ENCODE measurements at regions not wholly inside any gene's neighbourhood (a gene's known extent, or its start where the extent isn't known, plus 50 kb on each side); places are given as distances from the start of the nearest gene placed in this dataset.

DNA sequence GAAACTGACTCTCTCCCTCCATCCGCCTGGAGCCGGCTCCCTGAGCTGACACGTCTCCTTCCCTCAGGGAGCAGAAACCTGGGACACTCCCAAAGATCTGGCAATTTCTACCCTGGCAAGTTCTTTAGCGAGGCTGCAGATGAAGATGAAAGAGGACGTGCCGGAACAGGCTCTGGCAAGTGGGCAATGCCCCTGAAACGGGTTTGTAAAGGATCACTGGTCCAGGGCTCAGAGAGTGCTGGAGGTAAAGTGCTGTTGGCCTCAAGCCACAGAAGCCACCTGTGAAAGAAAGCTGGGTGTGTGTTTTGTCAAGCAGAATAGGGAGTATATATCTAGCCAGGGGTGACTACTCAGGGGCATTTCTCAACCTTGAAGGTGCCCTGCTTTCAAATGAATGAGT lies 131.4 kb upstream of the ATP6AP2 start:
- TF ChIP-seq CTCF (IDR thresholded peaks at IDR 0.05; ENCODE audit: insufficient read depth, low read length, severe bottlenecking): no peak
- no peak overlapping the region for H3K4me3 ChIP-seq (ENCODE audit: low read depth, low read length)
- FAIRE-seq: no peak
- H3K27me3 ChIP-seq (ENCODE audit: control insufficient read depth, insufficient read depth, low read length): no peaks in the 10 kb centered on the region
- no peaks in the 10 kb centered on the region for H3K36me3 ChIP-seq (ENCODE audit: control insufficient read depth, insufficient read depth, low read length)
- DNase-seq (ENCODE audit: low read depth): peak; percentile 80

- Histone ChIP-seq H3K4me3 (ENCODE audit: low read depth, low read length) (no peak overlapping the region), H3K36me3 (ENCODE audit: control insufficient read depth, insufficient read depth, low read length) (no peaks in the 10 kb centered on the region), H3K27me3 (ENCODE audit: control insufficient read depth, insufficient read depth, low read length) (no peaks in the 10 kb centered on the region)
- no peak for TF ChIP-seq CTCF (IDR thresholded peaks at IDR 0.05; ENCODE audit: insufficient read depth, low read length, severe bottlenecking)
- no peak for FAIRE-seq
- no peak for DNase-seq (ENCODE audit: low read depth)
Observed at GRCh38 chrX:40448793-40449192, 132.0 kb upstream of the ATP6AP2 start.

DNA sequence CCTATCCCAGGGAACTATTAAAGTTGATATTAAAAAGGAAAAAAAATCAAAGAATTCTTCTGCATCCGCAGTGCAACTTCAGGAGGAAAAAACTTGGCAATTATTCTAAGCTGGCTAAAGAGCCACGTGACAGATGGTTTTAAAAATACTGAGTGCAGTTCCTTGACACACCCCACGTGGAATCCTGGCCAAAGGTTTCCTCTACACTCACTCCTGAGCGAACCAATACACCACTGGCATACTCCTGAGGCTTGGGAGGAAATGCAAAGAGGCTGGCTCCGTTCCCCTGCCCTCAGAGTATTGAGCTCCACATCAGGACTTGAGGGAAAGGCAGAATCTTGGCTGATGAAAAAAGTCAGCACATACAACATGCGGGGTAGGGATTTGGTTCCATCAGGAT lies 133.8 kb upstream of the ATP6AP2 start:
- DNase-seq (ENCODE audit: low read depth) (no peak), FAIRE-seq (no peak)
- Histone ChIP-seq H3K4me3 (ENCODE audit: low read depth, low read length) (no peak overlapping the region), H3K36me3 (ENCODE audit: control insufficient read depth, insufficient read depth, low read length) (no peaks in the 10 kb centered on the region), H3K27me3 (ENCODE audit: control insufficient read depth, insufficient read depth, low read length) (no peaks in the 10 kb centered on the region)
- no peak for TF ChIP-seq CTCF (IDR thresholded peaks at IDR 0.05; ENCODE audit: insufficient read depth, low read length, severe bottlenecking)

GRCh38 chrX:40445691-40446090 lies 135.1 kb upstream of the ATP6AP2 start:
- no peaks in the 10 kb centered on the region for H3K27me3 ChIP-seq (ENCODE audit: control insufficient read depth, insufficient read depth, low read length)
- DNase-seq (ENCODE audit: low read depth) (no peak), FAIRE-seq (no peak)
- H3K36me3 ChIP-seq (ENCODE audit: control insufficient read depth, insufficient read depth, low read length): no peaks in the 10 kb centered on the region
- H3K4me3 ChIP-seq (ENCODE audit: low read depth, low read length): no peak overlapping the region
- no peak for TF ChIP-seq CTCF (IDR thresholded peaks at IDR 0.05; ENCODE audit: insufficient read depth, low read length, severe bottlenecking)

- no peak overlapping the region for H3K4me3 ChIP-seq (ENCODE audit: low read depth, low read length)
- no peak for FAIRE-seq
- no peak for TF ChIP-seq CTCF (IDR thresholded peaks at IDR 0.05; ENCODE audit: insufficient read depth, low read length, severe bottlenecking)
- no peaks in the 10 kb centered on the region for H3K27me3 ChIP-seq (ENCODE audit: control insufficient read depth, insufficient read depth, low read length)
- peak; percentile 55 for DNase-seq (ENCODE audit: low read depth)
- no peaks in the 10 kb centered on the region for H3K36me3 ChIP-seq (ENCODE audit: control insufficient read depth, insufficient read depth, low read length)
Observed at GRCh38 chrX:40444798-40445496, 135.8 kb upstream of the ATP6AP2 start.

DNA sequence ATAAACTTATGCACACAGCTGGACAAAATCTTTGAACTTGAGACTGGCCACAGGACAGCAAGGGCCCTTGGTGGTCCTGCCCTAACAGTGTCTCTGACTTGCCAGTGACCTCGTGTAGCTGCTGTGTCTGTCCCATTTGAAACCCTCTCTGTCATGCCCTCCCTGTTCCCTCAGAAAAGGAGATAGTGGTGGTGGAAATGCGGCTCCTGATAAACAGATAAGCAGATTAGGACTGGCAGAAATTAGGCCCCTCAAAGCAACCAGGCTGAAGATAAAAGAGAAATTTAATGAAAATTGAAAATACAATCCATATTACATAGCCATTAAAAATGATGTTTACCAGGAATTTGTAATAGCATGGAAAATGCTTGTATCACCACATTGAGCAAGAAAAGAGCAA lies 136.6 kb upstream of the ATP6AP2 start:
- Histone ChIP-seq H3K36me3 (ENCODE audit: control insufficient read depth, insufficient read depth, low read length) (no peaks in the 10 kb centered on the region), H3K4me3 (ENCODE audit: low read depth, low read length) (no peak overlapping the region), H3K27me3 (ENCODE audit: control insufficient read depth, insufficient read depth, low read length) (no peaks in the 10 kb centered on the region)
- TF ChIP-seq CTCF (IDR thresholded peaks at IDR 0.05; ENCODE audit: insufficient read depth, low read length, severe bottlenecking): no peak
- FAIRE-seq: no peak
- DNase-seq (ENCODE audit: low read depth): no peak

All from bronchial epithelial cell (primary cell).